HAP-1 (cell line): ENCODE measurements at regions not wholly inside any gene's neighbourhood (a gene's known extent, or its start where the extent isn't known, plus 50 kb on each side); places are given as distances from the start of the nearest gene placed in this dataset.

Experiments
- DNase-seq, 2 experiments: peaks; one replicate each; pipeline ENCODE4 v3.0.0-alpha.2; 2016 to 2020; ENCODE audit warnings: low spot score in 2 of 2
- H3K27me3 ChIP-seq: fragments of 250-450 bp; sonication (Bioruptor Pico); 2 replicates; pipeline ENCODE4 v1.5.1; 2020; ENCODE audit warnings: low read depth, mild to moderate bottlenecking, moderate library complexity
- H3K36me3 ChIP-seq: fragments of 250-450 bp; sonication (Bioruptor Pico); replicated peaks from 2 replicates; pipeline ENCODE4 v1.5.1; 2020; ENCODE audit warnings: mild to moderate bottlenecking
- H3K4me1 ChIP-seq: fragments of 250-450 bp; sonication (Bioruptor Pico); 2 replicates; pipeline ENCODE4 v1.5.1; 2020; ENCODE audit warnings: mild to moderate bottlenecking
- H3K4me3 ChIP-seq: fragments of 250-450 bp; sonication (Bioruptor Pico); 2 replicates; pipeline ENCODE4 v1.5.1; 2020; ENCODE audit warnings: mild to moderate bottlenecking, moderate library complexity
- H3K9me3 ChIP-seq: fragments of 250-450 bp; sonication (Bioruptor Pico); 2 replicates; pipeline ENCODE4 v1.5.1; 2020; ENCODE audit warnings: mild to moderate bottlenecking, moderate library complexity
- in situ Hi-C: fragments of 300-500 bp; cut with MboI; formaldehyde crosslinking; loops from 3 replicates; pipeline ENCODE4 v1.14.3; 2020; ENCODE audit warnings: low sequenced_read_pairs, inconsistent platforms, mixed read lengths

GRCh38 chrX:40952855-40953254 is 132.4 kb upstream of the USP9X start:
- Histone ChIP-seq H3K4me1 (peaks cover 24% of the 10 kb centered on the region), H3K36me3 (no peaks in the 10 kb centered on the region), H3K9me3 (peaks cover 3% of the 10 kb centered on the region; the same call in 1 of the 2 replicates), H3K4me3 (no peak overlapping the region), H3K27me3 (no peaks in the 10 kb centered on the region)
- in situ Hi-C loops = no loop called here
- no peak for DNase-seq

- DNase-seq = no peak
- peaks cover 3% of the 10 kb centered on the region; the same call in 1 of the 2 replicates for H3K9me3 ChIP-seq
- in situ Hi-C loops = no loop called here
Observed at GRCh38 chrX:40953369-40953768, 131.9 kb upstream of the USP9X start.

GRCh38 chrX:40960041-40960440 is 125.2 kb upstream of the USP9X start:
- in situ Hi-C loops = no loop called here
- Histone ChIP-seq H3K4me3 (no peak overlapping the region), H3K4me1 (no peaks in the 10 kb centered on the region; the same call in 1 of the 2 replicates), H3K9me3 (peaks cover 3% of the 10 kb centered on the region; the same call in 1 of the 2 replicates), H3K36me3 (no peaks in the 10 kb centered on the region), H3K27me3 (no peaks in the 10 kb centered on the region)
- no peak for DNase-seq

More at GRCh38 chrX:40953369-40953768, 131.9 kb upstream of the USP9X start:
- Histone ChIP-seq H3K27me3 (no peaks in the 10 kb centered on the region), H3K4me3 (no peak overlapping the region), H3K4me1 (peaks cover 24% of the 10 kb centered on the region), H3K36me3 (no peaks in the 10 kb centered on the region)

- Histone ChIP-seq H3K4me3 (no peak overlapping the region), H3K9me3 (no peaks in the 10 kb centered on the region), H3K4me1 (no peaks in the 10 kb centered on the region), H3K27me3 (no peaks in the 10 kb centered on the region), H3K36me3 (no peaks in the 10 kb centered on the region)
- in situ Hi-C loops = no loop called here
- DNase-seq = no peak
Observed at GRCh38 chrX:40962793-40963407, 122.3 kb upstream of the USP9X start.

GRCh38 chrX:40964008-40964407 is 121.2 kb upstream of the USP9X start:
- no peaks in the 10 kb centered on the region for H3K36me3 ChIP-seq
- no peaks in the 10 kb centered on the region for H3K9me3 ChIP-seq
- H3K27me3 ChIP-seq = no peaks in the 10 kb centered on the region
- no peaks in the 10 kb centered on the region for H3K4me1 ChIP-seq
- no peak overlapping the region for H3K4me3 ChIP-seq
- no peak for DNase-seq
- in situ Hi-C loops = no loop called here

- Histone ChIP-seq H3K4me3 (no peak overlapping the region), H3K27me3 (no peaks in the 10 kb centered on the region), H3K4me1 (no peaks in the 10 kb centered on the region), H3K36me3 (no peaks in the 10 kb centered on the region), H3K9me3 (no peaks in the 10 kb centered on the region)
- in situ Hi-C loops = no loop called here
- DNase-seq = no peak
Observed at GRCh38 chrX:40964633-40965586, 120.3 kb upstream of the USP9X start.

- Histone ChIP-seq H3K4me3 (no peak overlapping the region), H3K36me3 (no peaks in the 10 kb centered on the region), H3K9me3 (no peaks in the 10 kb centered on the region), H3K27me3 (no peaks in the 10 kb centered on the region), H3K4me1 (no peaks in the 10 kb centered on the region)
- DNase-seq = no peak
- in situ Hi-C loops = no loop called here
Observed at GRCh38 chrX:40966213-40966820, 118.9 kb upstream of the USP9X start.

- H3K4me1 ChIP-seq = no peaks in the 10 kb centered on the region
- no peak for DNase-seq
- H3K9me3 ChIP-seq = no peaks in the 10 kb centered on the region
- H3K36me3 ChIP-seq = no peaks in the 10 kb centered on the region
- in situ Hi-C loops = no loop called here
- no peak overlapping the region for H3K4me3 ChIP-seq
- no peaks in the 10 kb centered on the region for H3K27me3 ChIP-seq
Observed at GRCh38 chrX:40968180-40968579, 117.1 kb upstream of the USP9X start.

- H3K36me3 ChIP-seq = no peaks in the 10 kb centered on the region
- H3K9me3 ChIP-seq = no peaks in the 10 kb centered on the region
- no peak overlapping the region for H3K4me3 ChIP-seq
- no peaks in the 10 kb centered on the region for H3K4me1 ChIP-seq
- in situ Hi-C loops = no loop called here
- H3K27me3 ChIP-seq = no peaks in the 10 kb centered on the region
- no peak for DNase-seq
Observed at GRCh38 chrX:40971736-40972135, 113.5 kb upstream of the USP9X start.

GRCh38 chrX:40973619-40974018 is 111.6 kb upstream of the USP9X start:
- no peak overlapping the region for H3K4me3 ChIP-seq
- no peaks in the 10 kb centered on the region for H3K36me3 ChIP-seq
- in situ Hi-C loops = no loop called here
- no peaks in the 10 kb centered on the region for H3K4me1 ChIP-seq
- H3K9me3 ChIP-seq = 0 out of 2 replicates have a peak, but pooled peaks cover 3% of the 10 kb centered on the region
- DNase-seq = no peak
- H3K27me3 ChIP-seq = no peaks in the 10 kb centered on the region

- Histone ChIP-seq H3K4me1 (no peaks in the 10 kb centered on the region), H3K36me3 (no peaks in the 10 kb centered on the region), H3K9me3 (0 out of 2 replicates have a peak, but pooled peaks cover 3% of the 10 kb centered on the region), H3K4me3 (no peak overlapping the region), H3K27me3 (no peaks in the 10 kb centered on the region)
- in situ Hi-C loops = no loop called here
- DNase-seq = no peak
Observed at GRCh38 chrX:40975951-40976350, 109.3 kb upstream of the USP9X start.

- H3K27me3 ChIP-seq = no peaks in the 10 kb centered on the region
- H3K4me1 ChIP-seq = no peaks in the 10 kb centered on the region
- no peak for DNase-seq
- no peak overlapping the region for H3K4me3 ChIP-seq
- in situ Hi-C loops = no loop called here
- H3K9me3 ChIP-seq = 0 out of 2 replicates have a peak, but pooled peaks cover 3% of the 10 kb centered on the region
- H3K36me3 ChIP-seq = no peaks in the 10 kb centered on the region
Observed at GRCh38 chrX:40976981-40977380, 108.3 kb upstream of the USP9X start.

GRCh38 chrX:40984962-40985361 is 100.3 kb upstream of the USP9X start:
- no peak for DNase-seq
- in situ Hi-C loops = no loop called here
- Histone ChIP-seq H3K27me3 (no peaks in the 10 kb centered on the region), H3K9me3 (no peaks in the 10 kb centered on the region), H3K4me3 (no peak overlapping the region), H3K36me3 (no peaks in the 10 kb centered on the region), H3K4me1 (peaks cover 6% of the 10 kb centered on the region)

- peak; percentile 17 to 29 for DNase-seq
- no peaks in the 10 kb centered on the region for H3K27me3 ChIP-seq
- in situ Hi-C loops = no loop called here
Observed at GRCh38 chrX:40987413-40987812, 97.8 kb upstream of the USP9X start.

More at GRCh38 chrX:40987413-40987812, 97.8 kb upstream of the USP9X start:
- Histone ChIP-seq H3K9me3 (no peaks in the 10 kb centered on the region), H3K4me3 (no peak overlapping the region), H3K4me1 (peaks cover 6% of the 10 kb centered on the region), H3K36me3 (no peaks in the 10 kb centered on the region)
